Caco-2 (cell line): ENCODE measurements at regions not wholly inside any gene's neighbourhood (a gene's known extent, or its start where the extent isn't known, plus 50 kb on each side); places are given as distances from the start of the nearest gene placed in this dataset.

Experiments
- BruUV-seq: library from RNA; stranded (reverse); fragments of 400-500 nt; replicated peaks from 2 replicates; lab custom pipeline; 2021; lab: Mats Ljungman, UMichigan
- CTCF ChIA-PET: fragments of 300-600 bp; sonication (Branson Sonifier 250); formaldehyde crosslinking; loops from one replicate; lab custom pipeline; 2022; ENCODE audit warnings: antibody characterized with exemption; lab: Charles Lee
- POLR2A ChIA-PET: fragments of 300-600 bp; sonication (Branson Sonifier 250); formaldehyde crosslinking; loops from one replicate; lab custom pipeline; 2022; ENCODE audit warnings: antibody characterized with exemption; lab: Charles Lee
- DNase-seq, 2 experiments: peaks; one replicate each; pipeline versions ENCODE4 v3.0.0 to v3.0.0-alpha.2; 2020 to 2022
- H3K27me3 ChIP-seq: replicated peaks from 2 replicates; pipeline ENCODE4 v1.6.0; 2011; ENCODE audit warnings: low read length; ENCODE audit not compliant: control insufficient read depth, insufficient read depth
- H3K36me3 ChIP-seq: 2 replicates; pipeline ENCODE4 v1.5.1; 2011; ENCODE audit warnings: low read length; ENCODE audit not compliant: control insufficient read depth, insufficient read depth
- H3K4me1 ChIP-seq: fragments of 250-450 bp; sonication (Bioruptor Pico); 2 replicates; pipeline ENCODE4 v1.5.1; 2020; ENCODE audit warnings: mild to moderate bottlenecking
- H3K4me3 ChIP-seq: 2 replicates; pipeline ENCODE4 v1.5.1; 2011; ENCODE audit warnings: low read depth, mild to moderate bottlenecking, control low read depth, low read length
- H3K9me3 ChIP-seq: fragments of 250-450 bp; sonication (Bioruptor Pico); 2 replicates; pipeline ENCODE4 v1.5.1; 2020; ENCODE audit warnings: mild to moderate bottlenecking, moderate library complexity
- H3K27ac Mint-ChIP-seq: one replicate; pipeline ENCODE4 v1.8.0; 2022; ENCODE audit warnings: mixed read lengths; ENCODE audit not compliant: unreplicated experiment
- H3K27me3 Mint-ChIP-seq: one replicate; pipeline ENCODE4 v1.8.0; 2022; ENCODE audit warnings: mixed read lengths; ENCODE audit not compliant: insufficient read depth, unreplicated experiment
- H3K36me3 Mint-ChIP-seq: one replicate; pipeline ENCODE4 v1.8.0; 2022; ENCODE audit warnings: mild to moderate bottlenecking, mixed read lengths; ENCODE audit not compliant: insufficient read depth, unreplicated experiment
- H3K4me1 Mint-ChIP-seq: one replicate; pipeline ENCODE4 v1.8.0; 2022; ENCODE audit warnings: low read depth, mixed read lengths; ENCODE audit not compliant: unreplicated experiment
- H3K4me3 Mint-ChIP-seq: one replicate; pipeline ENCODE4 v1.8.0; 2022; ENCODE audit warnings: mild to moderate bottlenecking, moderate library complexity, mixed read lengths; ENCODE audit not compliant: unreplicated experiment
- H3K9me3 Mint-ChIP-seq: one replicate; pipeline ENCODE4 v1.8.0; 2022; ENCODE audit warnings: mixed read lengths; ENCODE audit not compliant: unreplicated experiment
- CTCF ChIP-seq, 2 experiments: fragments of 200-600 bp in 1 of 2; IDR thresholded peaks; 1 replicate in 1 of 2; 2 replicates in 1 of 2; pipeline versions ENCODE4 v1.5.1 to v1.8.0; 2011 to 2022; ENCODE audit warnings: antibody characterized with exemption in 1 of 2, control low read depth in 1 of 2, inconsistent platforms in 1 of 2, low read depth in 1 of 2, low read length in 1 of 2, mild to moderate bottlenecking in 1 of 2, moderate library complexity in 1 of 2; ENCODE audit not compliant: insufficient read depth in 1 of 2, severe bottlenecking in 1 of 2, unreplicated experiment in 1 of 2
- intact Hi-C: fragments of 100-400 bp; cut with micrococcal nuclease; formaldehyde crosslinking; loops from one replicate; pipeline ENCODE4 v1.10.0; 2022; ENCODE audit not compliant: unreplicated experiment

- DNase-seq = no peak
- BruUV-seq = no TSS peak
- H3K36me3 Mint-ChIP-seq = no peaks in the 10 kb centered on the region
- TF ChIP-seq CTCF (IDR thresholded peaks at IDR 0.05; ENCODE audit: insufficient read depth in 1 of 2, low read depth in 1 of 2, low read length in 1 of 2, severe bottlenecking in 1 of 2, unreplicated experiment in 1 of 2) = no peak
- Histone ChIP-seq H3K4me1 (no peaks in the 10 kb centered on the region), H3K4me3 (no peak overlapping the region), H3K9me3 (no peaks in the 10 kb centered on the region), H3K27me3 (no peaks in the 10 kb centered on the region), H3K36me3 (no peaks in the 10 kb centered on the region)
- intact Hi-C loops = no loop called here
- POLR2A ChIA-PET = no interaction called here
- H3K4me1 Mint-ChIP-seq = no peaks in the 10 kb centered on the region
- no peak overlapping the region for H3K27ac Mint-ChIP-seq
- peaks cover 33% of the 10 kb centered on the region for H3K27me3 Mint-ChIP-seq
- CTCF ChIA-PET = interaction anchor here (0.5 kb wide), 1 partner anchor 98 kb away, joined by 3 read pairs; no protein-coding TSS in a partner anchor
- H3K9me3 Mint-ChIP-seq = no peaks in the 10 kb centered on the region
- no peak overlapping the region for H3K4me3 Mint-ChIP-seq
These were observed 69.7 kb upstream of the POU3F3 start for GRCh38 chr2:104784264-104784663.

- peaks cover 34% of the 10 kb centered on the region for H3K27me3 Mint-ChIP-seq
- BruUV-seq = no TSS peak
- no peaks in the 10 kb centered on the region; the same call in 1 of the 2 replicates for H3K27me3 ChIP-seq
These were observed 67.7 kb upstream of the POU3F3 start for GRCh38 chr2:104786204-104786603.

GRCh38 chr2:104786821-104787220, 67.1 kb upstream of the POU3F3 start:
- Mint-ChIP-seq H3K4me3 (no peak overlapping the region), H3K9me3 (no peaks in the 10 kb centered on the region), H3K4me1 (no peaks in the 10 kb centered on the region), H3K27ac (no peak overlapping the region), H3K36me3 (no peaks in the 10 kb centered on the region), H3K27me3 (peaks cover 34% of the 10 kb centered on the region)
- ChIA-PET POLR2A (no interaction called here), CTCF (no interaction called here)
- Histone ChIP-seq H3K4me3 (no peak overlapping the region), H3K27me3 (no peaks in the 10 kb centered on the region; the same call in 1 of the 2 replicates), H3K36me3 (no peaks in the 10 kb centered on the region), H3K4me1 (no peaks in the 10 kb centered on the region), H3K9me3 (no peaks in the 10 kb centered on the region)
- DNase-seq = no peak
- TF ChIP-seq CTCF (IDR thresholded peaks at IDR 0.05; ENCODE audit: insufficient read depth in 1 of 2, low read depth in 1 of 2, low read length in 1 of 2, severe bottlenecking in 1 of 2, unreplicated experiment in 1 of 2) = no peak
- no TSS peak for BruUV-seq
- intact Hi-C loops = no loop called here

More at GRCh38 chr2:104786204-104786603, 67.7 kb upstream of the POU3F3 start:
- POLR2A ChIA-PET = no interaction called here
- DNase-seq = no peak
- Histone ChIP-seq H3K4me1 (no peaks in the 10 kb centered on the region), H3K36me3 (no peaks in the 10 kb centered on the region), H3K9me3 (no peaks in the 10 kb centered on the region), H3K4me3 (no peak overlapping the region)
- Mint-ChIP-seq H3K4me3 (no peak overlapping the region), H3K27ac (no peak overlapping the region), H3K9me3 (no peaks in the 10 kb centered on the region), H3K4me1 (no peaks in the 10 kb centered on the region), H3K36me3 (no peaks in the 10 kb centered on the region)
- CTCF ChIA-PET = no interaction called here
- intact Hi-C loops = no loop called here
- TF ChIP-seq CTCF (IDR thresholded peaks at IDR 0.05; ENCODE audit: insufficient read depth in 1 of 2, low read depth in 1 of 2, low read length in 1 of 2, severe bottlenecking in 1 of 2, unreplicated experiment in 1 of 2) = no peak
